DOHH2 (cell line): ENCODE measurements at regions not wholly inside any gene's neighbourhood (a gene's known extent, or its start where the extent isn't known, plus 50 kb on each side); places are given as distances from the start of the nearest gene placed in this dataset.

Experiments
- H3F3A ChIP-seq: fragments of 200-600 bp; sonication (generic), shearing (Covaris generic); 2 replicates; pipeline ENCODE4 v1.6.0; 2016; ENCODE audit warnings: antibody characterized with exemption, mild to moderate bottlenecking; ENCODE audit not compliant: control insufficient read depth, insufficient read depth
- H3K27ac ChIP-seq: fragments of 200-600 bp; sonication (generic); 2 replicates; pipeline ENCODE4 v1.5.1; 2014; ENCODE audit warnings: low read depth, mild to moderate bottlenecking, low read length, moderate library complexity
- H3K27me3 ChIP-seq: fragments of 200-600 bp; sonication (generic); 2 replicates; pipeline ENCODE4 v1.6.1; 2014; ENCODE audit warnings: mild to moderate bottlenecking, low read length, mixed read lengths; ENCODE audit not compliant: control insufficient read depth
- H3K36me3 ChIP-seq: fragments of 200-600 bp; sonication (generic); 2 replicates; pipeline ENCODE4 v1.6.1; 2014; ENCODE audit warnings: mild to moderate bottlenecking, low read length, moderate library complexity, mixed read lengths; ENCODE audit not compliant: control insufficient read depth
- H3K4me1 ChIP-seq: fragments of 200-600 bp; sonication (generic); 2 replicates; pipeline ENCODE4 v1.6.1; 2014; ENCODE audit warnings: mild to moderate bottlenecking, low read length, mixed read lengths; ENCODE audit not compliant: control insufficient read depth
- H3K4me2 ChIP-seq: fragments of 200-600 bp; sonication (generic); 2 replicates; pipeline ENCODE4 v1.6.0; 2014; ENCODE audit warnings: mild to moderate bottlenecking, low read length, moderate library complexity
- H3K4me3 ChIP-seq: fragments of 200-600 bp; sonication (generic); 2 replicates; pipeline ENCODE4 v1.5.1; 2014; ENCODE audit warnings: mild to moderate bottlenecking, low read length, mixed read lengths
- H3K79me2 ChIP-seq: fragments of 200-600 bp; sonication (generic); 2 replicates; pipeline ENCODE4 v1.6.1; 2014; ENCODE audit warnings: mild to moderate bottlenecking, low read length, mixed read lengths; ENCODE audit not compliant: control insufficient read depth
- H3K9me2 ChIP-seq: fragments of 200-600 bp; sonication (generic); replicated peaks from 2 replicates; pipeline ENCODE4 v1.6.1; 2014; ENCODE audit warnings: mild to moderate bottlenecking, low read length, mixed read lengths; ENCODE audit not compliant: control insufficient read depth
- H3K9me3 ChIP-seq: fragments of 200-600 bp; sonication (generic); 2 replicates; pipeline ENCODE4 v1.6.1; 2014; ENCODE audit warnings: antibody characterized with exemption, low read length, mixed read lengths; ENCODE audit not compliant: control insufficient read depth, insufficient read depth
- H4K20me1 ChIP-seq: fragments of 200-600 bp; sonication (generic); 2 replicates; pipeline ENCODE4 v1.6.0; 2014; ENCODE audit warnings: low read depth, mild to moderate bottlenecking, antibody characterized with exemption, low read length, moderate library complexity; ENCODE audit not compliant: control insufficient read depth, insufficient read depth
- EZH2phosphoT487 ChIP-seq: fragments of 200-600 bp; sonication (generic); IDR thresholded peaks from 2 replicates; pipeline ENCODE4 v1.6.1; 2017; ENCODE audit warnings: borderline replicate concordance, mild to moderate bottlenecking, antibody characterized with exemption, low read length, moderate library complexity, mixed read lengths
- TF ChIP-seq, protein P1 (sequence below): fragments of 200-600 bp; sonication (generic); IDR thresholded peaks from one replicate; pipeline ENCODE4 v1.5.1; 2014; ENCODE audit warnings: antibody characterized with exemption, mild to moderate bottlenecking, low read depth, low read length; ENCODE audit not compliant: poor library complexity, severe bottlenecking

DNA sequence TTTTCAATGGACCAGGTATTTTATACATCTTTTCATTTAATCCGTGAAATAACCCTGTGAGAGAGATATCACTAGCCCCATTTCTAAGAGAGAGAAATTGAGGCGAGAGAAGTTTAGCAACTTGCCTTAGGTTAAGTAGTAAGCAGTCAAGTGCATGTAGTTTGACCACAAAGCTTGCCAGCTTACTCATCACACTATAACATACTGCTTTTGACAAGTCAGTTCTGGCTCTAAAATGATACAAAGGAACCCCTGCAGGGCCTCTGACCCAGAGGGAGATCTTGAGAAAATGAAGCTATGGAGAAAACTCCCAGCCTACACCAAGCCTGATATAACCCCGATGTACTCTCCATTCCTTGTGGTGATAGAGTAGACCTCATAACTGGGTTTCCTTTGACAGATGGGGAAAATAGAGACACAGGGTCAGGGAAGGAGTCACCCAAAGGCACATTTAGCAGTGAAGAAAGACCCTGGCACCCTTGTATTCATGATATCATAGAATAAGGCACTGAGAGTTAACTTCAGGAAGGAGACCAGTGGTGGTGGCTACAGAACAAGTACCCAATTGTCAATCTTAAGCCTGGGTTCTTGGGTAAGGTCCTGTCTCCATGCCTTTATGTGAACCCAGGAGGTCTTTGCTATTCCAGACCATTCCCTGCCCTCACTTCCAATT is 60.2 kb upstream of the MSN start:
- Histone ChIP-seq H3K9me2 (no peaks in the 10 kb centered on the region), H3K4me1 (peaks cover under 1% of the 10 kb centered on the region), H3K36me3 (no peaks in the 10 kb centered on the region), H3K27me3 (no peaks in the 10 kb centered on the region), H3K79me2 (no peaks in the 10 kb centered on the region), H3K27ac (no peak overlapping the region), H3K4me2 (no peak overlapping the region), H4K20me1 (no peaks in the 10 kb centered on the region), H3F3A (no peaks in the 10 kb centered on the region), H3K4me3 (no peak overlapping the region), H3K9me3 (no peaks in the 10 kb centered on the region)
- TF ChIP-seq EZH2phosphoT487, result no peak

DNA sequence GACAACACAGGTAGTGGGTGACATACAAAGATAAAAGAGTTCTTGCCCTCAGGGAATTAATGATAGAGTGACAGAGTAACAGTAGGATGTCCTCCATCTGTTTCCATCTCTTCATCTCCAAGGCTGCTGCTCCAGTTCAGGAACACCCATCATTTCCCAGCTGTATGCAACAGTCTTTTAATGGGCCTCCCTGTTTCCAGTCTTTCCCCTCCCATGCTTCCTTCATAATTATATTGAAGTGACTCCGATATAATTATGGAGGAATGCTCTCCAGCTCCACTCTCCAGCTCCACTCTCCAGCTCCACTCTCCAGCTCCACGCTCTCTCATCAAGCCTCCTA is 65.3 kb upstream of the MSN start:
- Histone ChIP-seq H4K20me1 (no peaks in the 10 kb centered on the region), H3K9me2 (no peaks in the 10 kb centered on the region), H3K4me3 (no peak overlapping the region), H3K4me1 (peaks cover 22% of the 10 kb centered on the region), H3K27ac (no peak overlapping the region), H3K36me3 (no peaks in the 10 kb centered on the region), H3K4me2 (no peak overlapping the region), H3F3A (no peaks in the 10 kb centered on the region), H3K27me3 (no peaks in the 10 kb centered on the region), H3K79me2 (no peaks in the 10 kb centered on the region), H3K9me3 (no peaks in the 10 kb centered on the region)
- TF ChIP-seq, protein P1, sequence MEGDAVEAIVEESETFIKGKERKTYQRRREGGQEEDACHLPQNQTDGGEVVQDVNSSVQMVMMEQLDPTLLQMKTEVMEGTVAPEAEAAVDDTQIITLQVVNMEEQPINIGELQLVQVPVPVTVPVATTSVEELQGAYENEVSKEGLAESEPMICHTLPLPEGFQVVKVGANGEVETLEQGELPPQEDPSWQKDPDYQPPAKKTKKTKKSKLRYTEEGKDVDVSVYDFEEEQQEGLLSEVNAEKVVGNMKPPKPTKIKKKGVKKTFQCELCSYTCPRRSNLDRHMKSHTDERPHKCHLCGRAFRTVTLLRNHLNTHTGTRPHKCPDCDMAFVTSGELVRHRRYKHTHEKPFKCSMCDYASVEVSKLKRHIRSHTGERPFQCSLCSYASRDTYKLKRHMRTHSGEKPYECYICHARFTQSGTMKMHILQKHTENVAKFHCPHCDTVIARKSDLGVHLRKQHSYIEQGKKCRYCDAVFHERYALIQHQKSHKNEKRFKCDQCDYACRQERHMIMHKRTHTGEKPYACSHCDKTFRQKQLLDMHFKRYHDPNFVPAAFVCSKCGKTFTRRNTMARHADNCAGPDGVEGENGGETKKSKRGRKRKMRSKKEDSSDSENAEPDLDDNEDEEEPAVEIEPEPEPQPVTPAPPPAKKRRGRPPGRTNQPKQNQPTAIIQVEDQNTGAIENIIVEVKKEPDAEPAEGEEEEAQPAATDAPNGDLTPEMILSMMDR, result no peak
- TF ChIP-seq EZH2phosphoT487, result no peak

DNA sequence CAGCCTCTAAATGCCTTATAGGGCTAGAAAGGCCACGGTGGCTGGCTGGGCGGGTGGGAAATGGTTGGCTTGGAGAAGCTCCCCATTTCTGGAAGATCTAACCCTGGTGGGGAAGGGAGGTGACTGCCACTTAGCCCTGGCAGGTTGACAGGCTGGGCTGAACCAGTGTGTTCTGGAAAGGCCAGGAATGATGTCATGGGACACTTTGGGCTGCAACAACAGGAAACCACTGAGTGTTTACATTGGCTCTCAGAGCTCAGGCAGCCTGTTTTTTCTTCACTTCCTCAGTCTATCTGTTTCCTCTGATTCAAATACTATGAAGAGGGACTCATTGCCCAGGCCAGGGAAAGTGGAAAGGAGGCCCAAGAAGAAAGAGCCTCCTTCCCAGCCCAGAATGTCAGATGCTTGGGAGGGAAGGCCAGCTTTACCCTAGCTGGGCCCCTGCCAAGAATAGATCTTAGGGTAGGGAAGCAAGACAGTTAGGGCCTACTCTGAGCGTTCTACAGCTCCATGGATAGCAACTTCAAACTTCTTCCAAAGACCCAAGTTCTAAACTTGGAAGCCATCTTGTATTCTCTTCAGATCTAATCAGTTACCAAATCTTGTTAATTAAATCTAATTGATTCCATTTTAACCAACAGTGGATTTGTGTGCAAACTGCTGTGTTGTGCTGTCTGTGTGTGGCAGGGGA is 65.8 kb upstream of the MSN start:
- no peaks in the 10 kb centered on the region for H3F3A ChIP-seq
- TF ChIP-seq EZH2phosphoT487, result no peak
- TF ChIP-seq, protein P1, result no peak
- no peaks in the 10 kb centered on the region for H4K20me1 ChIP-seq
- H3K4me3 ChIP-seq, result no peak overlapping the region
- no peaks in the 10 kb centered on the region for H3K27me3 ChIP-seq
- H3K9me3 ChIP-seq, result no peaks in the 10 kb centered on the region
- H3K27ac ChIP-seq, result no peak overlapping the region
- H3K4me1 ChIP-seq, result peaks cover 22% of the 10 kb centered on the region
- no peaks in the 10 kb centered on the region for H3K79me2 ChIP-seq
- no peak overlapping the region for H3K4me2 ChIP-seq
- no peaks in the 10 kb centered on the region for H3K9me2 ChIP-seq
- H3K36me3 ChIP-seq, result no peaks in the 10 kb centered on the region

DNA sequence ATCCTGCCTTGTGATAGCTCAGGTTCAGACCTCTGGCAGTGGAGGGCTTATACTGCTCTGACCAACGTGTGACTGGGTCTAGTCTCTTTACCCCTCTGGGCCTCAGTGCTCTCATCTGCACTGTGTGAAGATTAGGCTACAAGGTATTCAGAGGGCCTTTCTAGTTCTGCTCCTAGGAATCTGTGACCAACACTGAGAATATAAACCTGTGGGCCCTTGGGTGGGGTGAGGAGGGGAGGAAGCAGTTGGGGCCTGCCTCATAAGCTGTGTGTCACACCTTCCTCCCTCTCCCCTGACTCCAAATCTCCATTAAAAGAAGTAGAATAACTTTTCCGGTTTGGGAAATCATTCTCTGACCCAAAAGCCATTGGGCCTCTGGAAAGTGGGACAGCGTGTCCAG is 66.3 kb upstream of the MSN start:
- Histone ChIP-seq H3K4me3 (no peak overlapping the region), H3K36me3 (no peaks in the 10 kb centered on the region), H3F3A (no peaks in the 10 kb centered on the region), H3K4me2 (no peak overlapping the region), H3K9me3 (no peaks in the 10 kb centered on the region), H3K79me2 (no peaks in the 10 kb centered on the region), H3K4me1 (peaks cover 24% of the 10 kb centered on the region), H3K27me3 (no peaks in the 10 kb centered on the region), H3K9me2 (no peaks in the 10 kb centered on the region), H4K20me1 (no peaks in the 10 kb centered on the region), H3K27ac (no peak overlapping the region)
- TF ChIP-seq EZH2phosphoT487, result no peak
- TF ChIP-seq, protein P1, result no peak
